GM12892 (cell line): ENCODE measurements at regions not wholly inside any gene's neighbourhood (a gene's known extent, or its start where the extent isn't known, plus 50 kb on each side); places are given as distances from the start of the nearest gene placed in this dataset.
"Not testable (repeated sequence)": the region's sequence is repeated elsewhere in the genome, so short reads cannot be mapped to it uniquely, and the experiment has no call there.

ENCODE experiments used
- DNase-seq: peaks from one replicate; pipeline ENCODE4 v3.0.0; 2011; ENCODE audit not compliant: insufficient read length
- FAIRE-seq: peaks from 2 replicates; lab custom pipeline; 2011; peaks lifted over from hg19 to GRCh38; lab: Jason Lieb, UNC
- POLR2A ChIP-seq: IDR thresholded peaks from 2 replicates; pipeline ENCODE4 v1.6.1; 2011; ENCODE audit warnings: low read depth, low read length, control low read depth
- POLR2AphosphoS5 ChIP-seq: IDR thresholded peaks from 2 replicates; pipeline ENCODE4 v1.6.1; 2011; ENCODE audit warnings: low read depth, low read length, control low read depth
- TAF1 ChIP-seq: IDR thresholded peaks from 2 replicates; pipeline ENCODE4 v1.6.1; 2011; ENCODE audit warnings: low read depth, mild to moderate bottlenecking, control low read depth, low read length, borderline replicate concordance

- no peak for TF ChIP-seq TAF1
- TF ChIP-seq POLR2AphosphoS5 = no peak
- TF ChIP-seq POLR2A = no peak
- FAIRE-seq (no peak), DNase-seq (no peak)
Measured at GRCh38 chr4:187632260-187632995, 363.1 kb upstream of the ZFP42 start.

- no peak for TF ChIP-seq POLR2A
- TF ChIP-seq TAF1 = no peak
- no peak for TF ChIP-seq POLR2AphosphoS5
- FAIRE-seq (no peak), DNase-seq (no peak)
Measured at GRCh38 chr4:187633245-187633644, 362.3 kb upstream of the ZFP42 start.

- FAIRE-seq = no peak
- DNase-seq = no peak
- TF ChIP-seq TAF1 (no peak), POLR2AphosphoS5 (no peak), POLR2A (no peak)
Measured at GRCh38 chr4:187656959-187657358, 338.6 kb upstream of the ZFP42 start.

- DNase-seq = no peak
- TF ChIP-seq POLR2AphosphoS5 (no peak), TAF1 (no peak), POLR2A (no peak)
- FAIRE-seq = no peak
Measured at GRCh38 chr4:187663076-187663475, 332.5 kb upstream of the ZFP42 start.

GRCh38 chr4:187664011-187664410, 331.6 kb upstream of the ZFP42 start:
- DNase-seq (no peak), FAIRE-seq (no peak)
- TF ChIP-seq POLR2AphosphoS5 (no peak), POLR2A (no peak), TAF1 (no peak)

- DNase-seq = no peak
- TF ChIP-seq POLR2A (no peak), TAF1 (no peak), POLR2AphosphoS5 (no peak)
- no peak for FAIRE-seq
Measured at GRCh38 chr4:187665086-187665485, 330.5 kb upstream of the ZFP42 start.

- TF ChIP-seq POLR2AphosphoS5 (no peak), TAF1 (no peak), POLR2A (no peak)
- DNase-seq (no peak), FAIRE-seq (no peak)
Measured at GRCh38 chr4:187666034-187666433, 329.5 kb upstream of the ZFP42 start.

- FAIRE-seq (no peak), DNase-seq (no peak)
- TF ChIP-seq TAF1 = no peak
- TF ChIP-seq POLR2AphosphoS5 = no peak
- TF ChIP-seq POLR2A = no peak
Measured at GRCh38 chr4:187666697-187667494, 328.7 kb upstream of the ZFP42 start.

- no peak for DNase-seq
- FAIRE-seq = no peak
- TF ChIP-seq POLR2A (no peak), TAF1 (no peak), POLR2AphosphoS5 (no peak)
Measured at GRCh38 chr4:187668526-187669082, 327.0 kb upstream of the ZFP42 start.

- DNase-seq = not testable (repeated sequence)
Measured at GRCh38 chr4:187671521-187671920, 324.1 kb upstream of the ZFP42 start.

GRCh38 chr4:187671958-187672357, 323.6 kb upstream of the ZFP42 start:
- not testable (repeated sequence) for FAIRE-seq, DNase-seq

More at GRCh38 chr4:187671521-187671920, 324.1 kb upstream of the ZFP42 start:
- FAIRE-seq = not testable (repeated sequence)

GRCh38 chr4:187672526-187672925, 323.0 kb upstream of the ZFP42 start:
- DNase-seq, FAIRE-seq: not testable (repeated sequence)

GRCh38 chr4:187679450-187679849, 316.1 kb upstream of the ZFP42 start:
- TF ChIP-seq POLR2A (no peak), POLR2AphosphoS5 (no peak), TAF1 (no peak)
- no peak for FAIRE-seq
- no peak for DNase-seq
